ENCODE measurements at regions not wholly inside any gene's neighbourhood (a gene's known extent, or its start where the extent isn't known, plus 50 kb on each side); places are given as distances from the start of the nearest gene placed in this dataset.
"Not testable (repeated sequence)": the region's sequence is repeated elsewhere in the genome, so short reads cannot be mapped to it uniquely, and the experiment has no call there.

GRCh38 chr2:12434630-12435098 is 282.1 kb upstream of the TRIB2 start:
- DNase-seq: no peak

- no peak for DNase-seq
These were observed 281.1 kb upstream of the TRIB2 start for GRCh38 chr2:12435430-12436222.

- no peak for DNase-seq
These were observed 280.3 kb upstream of the TRIB2 start for GRCh38 chr2:12436483-12436882.

GRCh38 chr2:12436935-12437561 is 279.7 kb upstream of the TRIB2 start:
- DNase-seq: no peak

GRCh38 chr2:12440731-12441130 is 276.0 kb upstream of the TRIB2 start:
- DNase-seq: peak; percentile 1 to 46

- no peak for DNase-seq
These were observed 274.8 kb upstream of the TRIB2 start for GRCh38 chr2:12441750-12442475.

- DNase-seq: no peak
These were observed 274.3 kb upstream of the TRIB2 start for GRCh38 chr2:12442476-12442847.

- DNase-seq: no peak
These were observed 267.8 kb upstream of the TRIB2 start for GRCh38 chr2:12448846-12449505.

GRCh38 chr2:12451726-12452125 is 265.0 kb upstream of the TRIB2 start:
- no peak for DNase-seq

GRCh38 chr2:12452185-12452584 is 264.6 kb upstream of the TRIB2 start:
- DNase-seq: no peak

- no peak for DNase-seq
These were observed 263.0 kb upstream of the TRIB2 start for GRCh38 chr2:12453731-12454130.

- DNase-seq: no peak
These were observed 261.1 kb upstream of the TRIB2 start for GRCh38 chr2:12455661-12456060.

GRCh38 chr2:12456293-12457106 is 260.2 kb upstream of the TRIB2 start:
- no peak for DNase-seq

- DNase-seq: no peak
These were observed 258.9 kb upstream of the TRIB2 start for GRCh38 chr2:12457831-12458230.

GRCh38 chr2:12463189-12463588 is 253.5 kb upstream of the TRIB2 start:
- no peak for DNase-seq

GRCh38 chr2:12465631-12466135 is 251.1 kb upstream of the TRIB2 start:
- DNase-seq: no peak

GRCh38 chr2:12467303-12467702 is 249.4 kb upstream of the TRIB2 start:
- no peak for DNase-seq

GRCh38 chr2:12469141-12469561 is 247.6 kb upstream of the TRIB2 start:
- DNase-seq: no peak

GRCh38 chr2:12472265-12472664 is 244.5 kb upstream of the TRIB2 start:
- DNase-seq: not testable (repeated sequence)

- no peak for DNase-seq
These were observed 238.3 kb upstream of the TRIB2 start for GRCh38 chr2:12478151-12479064.

GRCh38 chr2:12479065-12479601 is 237.6 kb upstream of the TRIB2 start:
- DNase-seq: no peak

All from NCI-H526 (cell line).